Endothelial cell of umbilical vein (primary cell): ENCODE measurements at regions not wholly inside any gene's neighbourhood (a gene's known extent, or its start where the extent isn't known, plus 50 kb on each side); places are given as distances from the start of the nearest gene placed in this dataset.

ENCODE experiments used
- BruUV-seq: library from RNA; stranded (reverse); fragments of 400-500 nt; replicated peaks from 2 replicates; lab custom pipeline; 2021; lab: Mats Ljungman, UMichigan
- CTCF ChIA-PET: fragments of 300-600, 350-600 bp; sonication (Branson Sonifier 250); formaldehyde crosslinking; loops from one replicate; lab custom pipeline; 2021; ENCODE audit warnings: antibody characterized with exemption, inconsistent platforms; lab: Charles Lee
- POLR2A ChIA-PET: fragments of 300-600, 350-600 bp; sonication (Branson Sonifier 250); formaldehyde crosslinking; loops from one replicate; lab custom pipeline; 2021; ENCODE audit warnings: antibody characterized with exemption, inconsistent platforms; lab: Charles Lee
- DNase-seq: peaks from one replicate; pipeline ENCODE4 v3.0.0-alpha.2; 2011; ENCODE audit warnings: low read depth, low spot score
- FAIRE-seq: peaks from 2 replicates; lab custom pipeline; 2011; peaks lifted over from hg19 to GRCh38; lab: Jason Lieb, UNC
- H2AFZ ChIP-seq: 2 replicates; pipeline ENCODE4 v1.6.0; 2012; ENCODE audit warnings: low read depth, low read length, control low read depth, inconsistent platforms
- H3K27ac ChIP-seq: 2 replicates; pipeline ENCODE4 v1.5.1; 2011; ENCODE audit warnings: low read depth, mild to moderate bottlenecking, control low read depth, low read length, moderate library complexity; ENCODE audit not compliant: insufficient read depth
- H3K27me3 ChIP-seq, 2 experiments: 2 replicates each; pipeline versions ENCODE4 v1.6.0 to v1.6.1; 2011; ENCODE audit warnings: low read length in 2 of 2, mixed read lengths in 1 of 2; ENCODE audit not compliant: control insufficient read depth in 2 of 2, insufficient read depth in 2 of 2
- H3K36me3 ChIP-seq, 2 experiments: 2 replicates in 1 of 2; 3 replicates in 1 of 2; pipeline ENCODE4 v1.5.1; 2011; ENCODE audit warnings: low read length in 2 of 2, mild to moderate bottlenecking in 1 of 2, moderate library complexity in 1 of 2; ENCODE audit not compliant: control insufficient read depth in 2 of 2, insufficient read depth in 2 of 2; ENCODE audit errors: extremely low read depth in 1 of 2
- H3K4me1 ChIP-seq: 3 replicates; pipeline ENCODE4 v1.5.1; 2011; ENCODE audit warnings: mild to moderate bottlenecking, low read length; ENCODE audit not compliant: control insufficient read depth, insufficient read depth; ENCODE audit errors: extremely low read depth
- H3K4me2 ChIP-seq: 2 replicates; pipeline ENCODE4 v1.6.1; 2011; ENCODE audit warnings: low read length, control low read depth, mixed read lengths; ENCODE audit not compliant: insufficient read depth
- H3K4me3 ChIP-seq, 3 experiments: fragments of 200-600 bp in 1 of 3; sonication (generic), shearing (Covaris generic) in 1 of 3; replicated peaks in 1 of 3; 2 replicates each; pipeline ENCODE4 v1.5.1; 2011 to 2016; ENCODE audit warnings: control low read depth in 3 of 3, low read length in 3 of 3, mild to moderate bottlenecking in 2 of 3, inconsistent platforms in 1 of 3, low read depth in 1 of 3, moderate library complexity in 1 of 3; ENCODE audit not compliant: insufficient read depth in 1 of 3
- H3K79me2 ChIP-seq: 2 replicates; pipeline ENCODE4 v1.6.0; 2012; ENCODE audit warnings: low read length, inconsistent platforms; ENCODE audit not compliant: control insufficient read depth, insufficient read depth
- H3K9ac ChIP-seq: replicated peaks from 2 replicates; pipeline ENCODE3; 2011; ENCODE audit warnings: low read length, control low read depth; ENCODE audit not compliant: insufficient read depth; ENCODE audit errors: extremely low read depth
- H3K9me1 ChIP-seq: replicated peaks from 3 replicates; pipeline ENCODE4 v1.6.0; 2011; ENCODE audit warnings: mild to moderate bottlenecking, low read length; ENCODE audit not compliant: control insufficient read depth, insufficient read depth; ENCODE audit errors: extremely low read depth
- H3K9me3 ChIP-seq: replicated peaks from 2 replicates; pipeline ENCODE4 v1.5.1; 2012; ENCODE audit warnings: low read length, inconsistent platforms; ENCODE audit not compliant: control insufficient read depth, insufficient read depth
- H4K20me1 ChIP-seq: replicated peaks from 2 replicates; pipeline ENCODE3; 2011; ENCODE audit warnings: mild to moderate bottlenecking, low read length; ENCODE audit not compliant: control insufficient read depth, insufficient read depth; ENCODE audit errors: extremely low read depth
- EZH2 ChIP-seq: IDR thresholded peaks from 2 replicates; pipeline ENCODE4 v1.6.1; 2012; ENCODE audit warnings: borderline replicate concordance, low read depth, mild to moderate bottlenecking, moderate library complexity, low read length, inconsistent platforms; ENCODE audit not compliant: severe bottlenecking
- FOS ChIP-seq: IDR thresholded peaks from 2 replicates; pipeline ENCODE4 v1.6.1; 2011; ENCODE audit warnings: mild to moderate bottlenecking, low read length, moderate library complexity, borderline replicate concordance; ENCODE audit not compliant: insufficient read depth
- GATA2 ChIP-seq: IDR thresholded peaks from 2 replicates; pipeline ENCODE4 v1.7.0; 2011; ENCODE audit warnings: low read depth, mild to moderate bottlenecking, moderate library complexity, mixed read lengths, low read length; ENCODE audit not compliant: insufficient read length, insufficient read depth
- JUN ChIP-seq: IDR thresholded peaks from 2 replicates; pipeline ENCODE4 v1.6.1; 2011; ENCODE audit warnings: borderline replicate concordance, low read depth; ENCODE audit not compliant: insufficient read length, insufficient read depth
- MYC ChIP-seq: IDR thresholded peaks from one replicate; pipeline ENCODE4 v1.6.1; 2011; ENCODE audit warnings: mild to moderate bottlenecking, low read depth, low read length
- POLR2A ChIP-seq: IDR thresholded peaks from 2 replicates; pipeline ENCODE4 v1.6.1; 2012; ENCODE audit warnings: low read depth, mild to moderate bottlenecking, control low read depth, low read length
- POLR2AphosphoS5 ChIP-seq: IDR thresholded peaks from 2 replicates; pipeline ENCODE4 v1.6.1; 2012; ENCODE audit warnings: low read depth, mild to moderate bottlenecking, control low read depth, low read length, moderate library complexity; ENCODE audit not compliant: insufficient read depth
- dilution Hi-C: fragments of 300-500 bp; cut with MboI; formaldehyde crosslinking; loops from one replicate; pipeline ENCODE4 v1.15.0; 2019; ENCODE audit warnings: low sequenced_read_pairs; ENCODE audit not compliant: extremely low pct_ligation_motif_present
- intact Hi-C: fragments of 100-400 bp; cut with micrococcal nuclease; formaldehyde crosslinking; loops from one replicate; pipeline ENCODE4 v1.10.0; 2022
- TF ChIP-seq, protein P1 (sequence below), 2 donors: IDR thresholded peaks; 1 replicate in 1 of 2; 2 replicates in 1 of 2; pipeline ENCODE4 v1.5.1; 2011; ENCODE audit warnings: low read length in 2 of 2, mild to moderate bottlenecking in 2 of 2, moderate library complexity in 2 of 2, control low read depth in 1 of 2, inconsistent platforms in 1 of 2, low read depth in 1 of 2; ENCODE audit not compliant: insufficient read depth in 1 of 2; ENCODE audit errors: extremely low read depth in 1 of 2
- TF ChIP-seq, protein P2 (sequence below): IDR thresholded peaks from 2 replicates; pipeline ENCODE4 v1.6.1; 2011; ENCODE audit not compliant: insufficient read depth, insufficient read length

GRCh38 chr16:64083428-64084129 lies 1038.3 kb downstream of the CDH11 start:
- no TSS peak for BruUV-seq
- ChIA-PET CTCF (no interaction called here), POLR2A (no interaction called here)
- H3K4me3 ChIP-seq, result no peak overlapping the region
- no peak for DNase-seq
- no peaks in the 10 kb centered on the region for H3K9me3 ChIP-seq
- H3K79me2 ChIP-seq, result no peaks in the 10 kb centered on the region
- intact Hi-C loops, result no loop called here
- H3K9ac ChIP-seq, result no peak overlapping the region
- no peak overlapping the region for H2AFZ ChIP-seq
- no peak overlapping the region for H3K4me2 ChIP-seq
- no peaks in the 10 kb centered on the region for H3K9me1 ChIP-seq
- FAIRE-seq, result no peak
- dilution Hi-C loops, result no loop called here
- no peak overlapping the region for H3K27ac ChIP-seq
- no peaks in the 10 kb centered on the region for H3K4me1 ChIP-seq
- no peaks in the 10 kb centered on the region for H4K20me1 ChIP-seq
- no peaks in the 10 kb centered on the region for H3K36me3 ChIP-seq
- TF ChIP-seq POLR2AphosphoS5, result no peak
- no peak for TF ChIP-seq POLR2A
- TF ChIP-seq JUN, result no peak
- TF ChIP-seq, protein P1, sequence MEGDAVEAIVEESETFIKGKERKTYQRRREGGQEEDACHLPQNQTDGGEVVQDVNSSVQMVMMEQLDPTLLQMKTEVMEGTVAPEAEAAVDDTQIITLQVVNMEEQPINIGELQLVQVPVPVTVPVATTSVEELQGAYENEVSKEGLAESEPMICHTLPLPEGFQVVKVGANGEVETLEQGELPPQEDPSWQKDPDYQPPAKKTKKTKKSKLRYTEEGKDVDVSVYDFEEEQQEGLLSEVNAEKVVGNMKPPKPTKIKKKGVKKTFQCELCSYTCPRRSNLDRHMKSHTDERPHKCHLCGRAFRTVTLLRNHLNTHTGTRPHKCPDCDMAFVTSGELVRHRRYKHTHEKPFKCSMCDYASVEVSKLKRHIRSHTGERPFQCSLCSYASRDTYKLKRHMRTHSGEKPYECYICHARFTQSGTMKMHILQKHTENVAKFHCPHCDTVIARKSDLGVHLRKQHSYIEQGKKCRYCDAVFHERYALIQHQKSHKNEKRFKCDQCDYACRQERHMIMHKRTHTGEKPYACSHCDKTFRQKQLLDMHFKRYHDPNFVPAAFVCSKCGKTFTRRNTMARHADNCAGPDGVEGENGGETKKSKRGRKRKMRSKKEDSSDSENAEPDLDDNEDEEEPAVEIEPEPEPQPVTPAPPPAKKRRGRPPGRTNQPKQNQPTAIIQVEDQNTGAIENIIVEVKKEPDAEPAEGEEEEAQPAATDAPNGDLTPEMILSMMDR (IDR thresholded peaks at IDR 0.05; ENCODE audit: extremely low read depth in 1 of 2, insufficient read depth in 1 of 2, low read depth in 1 of 2, low read length in 2 of 2), result no peak
- TF ChIP-seq FOS, result no peak
- TF ChIP-seq GATA2, result no peak
- TF ChIP-seq EZH2, result no peak
- TF ChIP-seq, protein P2, sequence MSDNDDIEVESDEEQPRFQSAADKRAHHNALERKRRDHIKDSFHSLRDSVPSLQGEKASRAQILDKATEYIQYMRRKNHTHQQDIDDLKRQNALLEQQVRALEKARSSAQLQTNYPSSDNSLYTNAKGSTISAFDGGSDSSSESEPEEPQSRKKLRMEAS, result no peak
- no peak for TF ChIP-seq MYC
- no peaks in the 10 kb centered on the region for H3K27me3 ChIP-seq
